GM23338 (cell line): ENCODE measurements at regions not wholly inside any gene's neighbourhood (a gene's known extent, or its start where the extent isn't known, plus 50 kb on each side); places are given as distances from the start of the nearest gene placed in this dataset.

Experiments
- ATAC-seq: fragments of 200-7000 bp; cut with Tn5 transposase; 3 replicates; pipeline ENCODE4 v1.9.1; 2020
- DNase-seq: peaks from one replicate; pipeline ENCODE4 v3.0.0-alpha.2; 2015; ENCODE audit warnings: low spot score
- H2AFZ ChIP-seq: fragments of 200-600 bp; sonication (generic); 2 replicates; pipeline ENCODE4 v1.8.0; 2016; ENCODE audit warnings: antibody characterized with exemption, mild to moderate bottlenecking, moderate library complexity
- H3F3A ChIP-seq: fragments of 200-600 bp; sonication (generic); replicated peaks from 2 replicates; pipeline ENCODE4 v1.8.0; 2017; ENCODE audit warnings: antibody characterized with exemption, mixed run types, low read depth
- H3K27ac ChIP-seq: fragments of 200-600 bp; sonication (generic); 2 replicates; pipeline ENCODE4 v1.6.1; 2016; ENCODE audit warnings: low read depth
- H3K27me3 ChIP-seq: fragments of 200-600 bp; sonication (generic); 2 replicates; pipeline ENCODE4 v1.8.0; 2016; ENCODE audit warnings: mild to moderate bottlenecking, mixed run types, moderate library complexity; ENCODE audit not compliant: insufficient read depth
- H3K36me3 ChIP-seq: fragments of 200-600 bp; sonication (generic); 2 replicates; pipeline ENCODE4 v1.8.0; 2016; ENCODE audit warnings: mild to moderate bottlenecking; ENCODE audit not compliant: insufficient read depth
- H3K4me1 ChIP-seq: fragments of 200-600 bp; sonication (generic); 2 replicates; pipeline ENCODE4 v1.8.0; 2016; ENCODE audit warnings: mild to moderate bottlenecking, moderate library complexity; ENCODE audit not compliant: insufficient read depth
- H3K4me2 ChIP-seq: fragments of 200-600 bp; sonication (generic); 2 replicates; pipeline ENCODE4 v1.7.1; 2017; ENCODE audit warnings: mixed run types
- H3K4me3 ChIP-seq: fragments of 200-600 bp; sonication (generic); 2 replicates; pipeline ENCODE4 v1.6.1; 2016; ENCODE audit warnings: mixed run types
- H3K79me2 ChIP-seq: fragments of 200-600 bp; sonication (generic); replicated peaks from 2 replicates; pipeline ENCODE4 v1.8.0; 2017; ENCODE audit warnings: mild to moderate bottlenecking; ENCODE audit not compliant: insufficient read depth
- H3K9me2 ChIP-seq: fragments of 200-600 bp; sonication (generic); 2 replicates; pipeline ENCODE4 v1.8.0; 2017; ENCODE audit not compliant: insufficient read depth
- H4K20me1 ChIP-seq: fragments of 200-600 bp; sonication (generic); replicated peaks from 2 replicates; pipeline ENCODE4 v1.8.0; 2017; ENCODE audit warnings: mild to moderate bottlenecking; ENCODE audit not compliant: insufficient read depth
- H3K27ac Mint-ChIP-seq: 2 replicates; pipeline ENCODE4 v1.8.0; 2020; ENCODE audit warnings: inconsistent platforms, mild to moderate bottlenecking, moderate library complexity, mixed read lengths
- H3K27me3 Mint-ChIP-seq: 3 replicates; pipeline ENCODE4 v1.8.0; 2022; ENCODE audit warnings: low read depth, mild to moderate bottlenecking, moderate library complexity, mixed read lengths, inconsistent platforms; ENCODE audit not compliant: insufficient read depth, poor library complexity
- H3K36me3 Mint-ChIP-seq: 3 replicates; pipeline ENCODE4 v1.8.0; 2021; ENCODE audit warnings: low read depth, mild to moderate bottlenecking, inconsistent platforms, moderate library complexity, mixed read lengths
- H3K4me1 Mint-ChIP-seq: 3 replicates; pipeline ENCODE4 v1.8.0; 2020; ENCODE audit warnings: mild to moderate bottlenecking, inconsistent platforms, mixed read lengths
- H3K4me3 Mint-ChIP-seq: 3 replicates; pipeline ENCODE4 v1.8.0; 2021; ENCODE audit warnings: moderate library complexity, mild to moderate bottlenecking, inconsistent platforms, mixed read lengths
- H3K9me3 Mint-ChIP-seq: 3 replicates; pipeline ENCODE4 v1.8.0; 2020; ENCODE audit warnings: moderate library complexity, mild to moderate bottlenecking, inconsistent platforms, mixed read lengths
- CREB1 ChIP-seq: fragments of 250-450 bp; sonication (Bioruptor Pico); IDR thresholded peaks from 2 replicates; pipeline ENCODE4 v1.5.0; 2020; ENCODE audit warnings: low read depth, mild to moderate bottlenecking, moderate library complexity
- EZH2 ChIP-seq: fragments of 200-600 bp; sonication (generic); IDR thresholded peaks from one replicate; pipeline ENCODE4 v1.8.0; 2017; ENCODE audit warnings: antibody characterized with exemption, mild to moderate bottlenecking, low read depth; ENCODE audit not compliant: unreplicated experiment
- EZH2phosphoT487 ChIP-seq: fragments of 200-600 bp; sonication (generic); IDR thresholded peaks from one replicate; pipeline ENCODE4 v1.8.1; 2018; ENCODE audit warnings: antibody characterized with exemption; ENCODE audit not compliant: unreplicated experiment
- JUNB ChIP-seq: IDR thresholded peaks from one replicate; pipeline ENCODE4 v1.6.1; 2016; ENCODE audit warnings: antibody characterized with exemption; ENCODE audit not compliant: unreplicated experiment
- NANOG ChIP-seq: IDR thresholded peaks from 2 replicates; pipeline ENCODE4 v1.6.1; 2016; ENCODE audit warnings: antibody characterized with exemption, borderline replicate concordance
- POLR2AphosphoS5 ChIP-seq: IDR thresholded peaks from 2 replicates; pipeline ENCODE4 v1.6.1; 2016; ENCODE audit warnings: antibody characterized with exemption, low read depth
- STAT1 ChIP-seq: IDR thresholded peaks from one replicate; pipeline ENCODE4 v1.6.1; 2016; ENCODE audit warnings: antibody characterized with exemption; ENCODE audit not compliant: unreplicated experiment
- ZNF114 ChIP-seq: fragments of 250-450 bp; sonication (Bioruptor Pico); IDR thresholded peaks from 2 replicates; pipeline ENCODE4 v1.5.0; 2020; ENCODE audit warnings: mild to moderate bottlenecking, moderate library complexity
- ZNF331 ChIP-seq: fragments of 250-450 bp; sonication (Bioruptor Pico); IDR thresholded peaks from 2 replicates; pipeline ENCODE4 v1.5.0; 2020; ENCODE audit warnings: low read depth, mild to moderate bottlenecking, moderate library complexity
- TF ChIP-seq, protein P1 (sequence below): IDR thresholded peaks from 2 replicates; pipeline ENCODE4 v1.6.1; 2016; ENCODE audit warnings: antibody characterized with exemption
- TF ChIP-seq, protein P2 (sequence below), 2 experiments: fragments of 200-600 bp in 1 of 2; sonication (generic) in 1 of 2; conservative IDR thresholded peaks; 2 replicates each; pipeline versions ENCODE4 v1.5.1 to v1.6.1; 2016 to 2017; ENCODE audit warnings: antibody characterized with exemption in 2 of 2, low read depth in 2 of 2, mild to moderate bottlenecking in 2 of 2, moderate library complexity in 1 of 2
- TF ChIP-seq, protein P3 (sequence below): IDR thresholded peaks from one replicate; pipeline ENCODE4 v1.6.1; 2018; ENCODE audit warnings: antibody characterized with exemption; ENCODE audit not compliant: unreplicated experiment
- TF ChIP-seq, protein P4 (sequence below): fragments of 250-450 bp; sonication (Bioruptor Pico); IDR thresholded peaks from 2 replicates; pipeline ENCODE4 v1.5.0; 2020; ENCODE audit warnings: mild to moderate bottlenecking, moderate library complexity

DNA sequence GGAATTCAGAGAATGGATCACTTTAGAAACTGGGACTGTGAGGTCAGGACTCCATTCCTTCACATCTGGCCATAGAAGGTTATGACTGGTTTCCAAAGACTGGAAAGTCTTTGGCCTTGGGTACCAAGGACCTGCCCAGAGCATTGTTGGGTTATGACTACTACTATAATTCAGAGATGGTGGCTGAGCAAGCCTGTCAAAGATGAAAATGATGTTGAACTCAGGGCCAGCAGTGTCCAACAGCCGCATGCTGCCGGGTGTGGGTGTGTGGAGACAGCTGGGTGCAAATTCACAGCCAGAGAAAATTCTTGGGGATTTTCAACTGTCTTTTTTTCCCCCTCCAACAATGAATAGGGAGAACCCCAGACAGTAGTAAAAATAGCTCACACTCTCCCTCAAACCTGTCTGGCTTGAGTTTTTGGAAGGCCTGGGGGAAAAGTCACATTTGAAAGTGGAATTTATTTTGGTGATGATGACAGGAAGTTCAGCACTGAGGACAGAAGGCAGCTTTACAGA, 166.8 kb upstream of the NCAM1 start:
- Histone ChIP-seq H3K27ac (no peak overlapping the region), H3K4me1 (peaks cover 11% of the 10 kb centered on the region), H3K27me3 (no peaks in the 10 kb centered on the region), H3F3A (no peaks in the 10 kb centered on the region), H3K79me2 (no peaks in the 10 kb centered on the region), H3K4me2 (no peak overlapping the region), H4K20me1 (no peaks in the 10 kb centered on the region), H3K4me3 (no peak overlapping the region), H3K36me3 (no peaks in the 10 kb centered on the region), H2AFZ (no peak overlapping the region), H3K9me2 (peaks cover 4% of the 10 kb centered on the region; the same call in 1 of the 2 replicates)
- Mint-ChIP-seq H3K27me3 (peaks cover 9% of the 10 kb centered on the region), H3K4me1 (peaks cover 29% of the 10 kb centered on the region), H3K4me3 (no peak overlapping the region), H3K9me3 (no peaks in the 10 kb centered on the region), H3K27ac (no peak overlapping the region), H3K36me3 (no peaks in the 10 kb centered on the region)
- DNase-seq = no peak
- no peak for ATAC-seq
- TF ChIP-seq EZH2 = no peak
- TF ChIP-seq, protein P1, sequence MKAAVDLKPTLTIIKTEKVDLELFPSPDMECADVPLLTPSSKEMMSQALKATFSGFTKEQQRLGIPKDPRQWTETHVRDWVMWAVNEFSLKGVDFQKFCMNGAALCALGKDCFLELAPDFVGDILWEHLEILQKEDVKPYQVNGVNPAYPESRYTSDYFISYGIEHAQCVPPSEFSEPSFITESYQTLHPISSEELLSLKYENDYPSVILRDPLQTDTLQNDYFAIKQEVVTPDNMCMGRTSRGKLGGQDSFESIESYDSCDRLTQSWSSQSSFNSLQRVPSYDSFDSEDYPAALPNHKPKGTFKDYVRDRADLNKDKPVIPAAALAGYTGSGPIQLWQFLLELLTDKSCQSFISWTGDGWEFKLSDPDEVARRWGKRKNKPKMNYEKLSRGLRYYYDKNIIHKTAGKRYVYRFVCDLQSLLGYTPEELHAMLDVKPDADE = no peak
- TF ChIP-seq, protein P2, sequence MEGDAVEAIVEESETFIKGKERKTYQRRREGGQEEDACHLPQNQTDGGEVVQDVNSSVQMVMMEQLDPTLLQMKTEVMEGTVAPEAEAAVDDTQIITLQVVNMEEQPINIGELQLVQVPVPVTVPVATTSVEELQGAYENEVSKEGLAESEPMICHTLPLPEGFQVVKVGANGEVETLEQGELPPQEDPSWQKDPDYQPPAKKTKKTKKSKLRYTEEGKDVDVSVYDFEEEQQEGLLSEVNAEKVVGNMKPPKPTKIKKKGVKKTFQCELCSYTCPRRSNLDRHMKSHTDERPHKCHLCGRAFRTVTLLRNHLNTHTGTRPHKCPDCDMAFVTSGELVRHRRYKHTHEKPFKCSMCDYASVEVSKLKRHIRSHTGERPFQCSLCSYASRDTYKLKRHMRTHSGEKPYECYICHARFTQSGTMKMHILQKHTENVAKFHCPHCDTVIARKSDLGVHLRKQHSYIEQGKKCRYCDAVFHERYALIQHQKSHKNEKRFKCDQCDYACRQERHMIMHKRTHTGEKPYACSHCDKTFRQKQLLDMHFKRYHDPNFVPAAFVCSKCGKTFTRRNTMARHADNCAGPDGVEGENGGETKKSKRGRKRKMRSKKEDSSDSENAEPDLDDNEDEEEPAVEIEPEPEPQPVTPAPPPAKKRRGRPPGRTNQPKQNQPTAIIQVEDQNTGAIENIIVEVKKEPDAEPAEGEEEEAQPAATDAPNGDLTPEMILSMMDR (conservative IDR thresholded peaks at IDR 0.05; ENCODE audit: low read depth in 2 of 2) = no peak
- no peak for TF ChIP-seq POLR2AphosphoS5
- no peak for TF ChIP-seq JUNB
- no peak for TF ChIP-seq CREB1 (CRISPR knock-in tag)
- TF ChIP-seq ZNF114 (CRISPR knock-in tag) = no peak
- TF ChIP-seq, protein P3, sequence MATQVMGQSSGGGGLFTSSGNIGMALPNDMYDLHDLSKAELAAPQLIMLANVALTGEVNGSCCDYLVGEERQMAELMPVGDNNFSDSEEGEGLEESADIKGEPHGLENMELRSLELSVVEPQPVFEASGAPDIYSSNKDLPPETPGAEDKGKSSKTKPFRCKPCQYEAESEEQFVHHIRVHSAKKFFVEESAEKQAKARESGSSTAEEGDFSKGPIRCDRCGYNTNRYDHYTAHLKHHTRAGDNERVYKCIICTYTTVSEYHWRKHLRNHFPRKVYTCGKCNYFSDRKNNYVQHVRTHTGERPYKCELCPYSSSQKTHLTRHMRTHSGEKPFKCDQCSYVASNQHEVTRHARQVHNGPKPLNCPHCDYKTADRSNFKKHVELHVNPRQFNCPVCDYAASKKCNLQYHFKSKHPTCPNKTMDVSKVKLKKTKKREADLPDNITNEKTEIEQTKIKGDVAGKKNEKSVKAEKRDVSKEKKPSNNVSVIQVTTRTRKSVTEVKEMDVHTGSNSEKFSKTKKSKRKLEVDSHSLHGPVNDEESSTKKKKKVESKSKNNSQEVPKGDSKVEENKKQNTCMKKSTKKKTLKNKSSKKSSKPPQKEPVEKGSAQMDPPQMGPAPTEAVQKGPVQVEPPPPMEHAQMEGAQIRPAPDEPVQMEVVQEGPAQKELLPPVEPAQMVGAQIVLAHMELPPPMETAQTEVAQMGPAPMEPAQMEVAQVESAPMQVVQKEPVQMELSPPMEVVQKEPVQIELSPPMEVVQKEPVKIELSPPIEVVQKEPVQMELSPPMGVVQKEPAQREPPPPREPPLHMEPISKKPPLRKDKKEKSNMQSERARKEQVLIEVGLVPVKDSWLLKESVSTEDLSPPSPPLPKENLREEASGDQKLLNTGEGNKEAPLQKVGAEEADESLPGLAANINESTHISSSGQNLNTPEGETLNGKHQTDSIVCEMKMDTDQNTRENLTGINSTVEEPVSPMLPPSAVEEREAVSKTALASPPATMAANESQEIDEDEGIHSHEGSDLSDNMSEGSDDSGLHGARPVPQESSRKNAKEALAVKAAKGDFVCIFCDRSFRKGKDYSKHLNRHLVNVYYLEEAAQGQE = no peak
- TF ChIP-seq, protein P4, sequence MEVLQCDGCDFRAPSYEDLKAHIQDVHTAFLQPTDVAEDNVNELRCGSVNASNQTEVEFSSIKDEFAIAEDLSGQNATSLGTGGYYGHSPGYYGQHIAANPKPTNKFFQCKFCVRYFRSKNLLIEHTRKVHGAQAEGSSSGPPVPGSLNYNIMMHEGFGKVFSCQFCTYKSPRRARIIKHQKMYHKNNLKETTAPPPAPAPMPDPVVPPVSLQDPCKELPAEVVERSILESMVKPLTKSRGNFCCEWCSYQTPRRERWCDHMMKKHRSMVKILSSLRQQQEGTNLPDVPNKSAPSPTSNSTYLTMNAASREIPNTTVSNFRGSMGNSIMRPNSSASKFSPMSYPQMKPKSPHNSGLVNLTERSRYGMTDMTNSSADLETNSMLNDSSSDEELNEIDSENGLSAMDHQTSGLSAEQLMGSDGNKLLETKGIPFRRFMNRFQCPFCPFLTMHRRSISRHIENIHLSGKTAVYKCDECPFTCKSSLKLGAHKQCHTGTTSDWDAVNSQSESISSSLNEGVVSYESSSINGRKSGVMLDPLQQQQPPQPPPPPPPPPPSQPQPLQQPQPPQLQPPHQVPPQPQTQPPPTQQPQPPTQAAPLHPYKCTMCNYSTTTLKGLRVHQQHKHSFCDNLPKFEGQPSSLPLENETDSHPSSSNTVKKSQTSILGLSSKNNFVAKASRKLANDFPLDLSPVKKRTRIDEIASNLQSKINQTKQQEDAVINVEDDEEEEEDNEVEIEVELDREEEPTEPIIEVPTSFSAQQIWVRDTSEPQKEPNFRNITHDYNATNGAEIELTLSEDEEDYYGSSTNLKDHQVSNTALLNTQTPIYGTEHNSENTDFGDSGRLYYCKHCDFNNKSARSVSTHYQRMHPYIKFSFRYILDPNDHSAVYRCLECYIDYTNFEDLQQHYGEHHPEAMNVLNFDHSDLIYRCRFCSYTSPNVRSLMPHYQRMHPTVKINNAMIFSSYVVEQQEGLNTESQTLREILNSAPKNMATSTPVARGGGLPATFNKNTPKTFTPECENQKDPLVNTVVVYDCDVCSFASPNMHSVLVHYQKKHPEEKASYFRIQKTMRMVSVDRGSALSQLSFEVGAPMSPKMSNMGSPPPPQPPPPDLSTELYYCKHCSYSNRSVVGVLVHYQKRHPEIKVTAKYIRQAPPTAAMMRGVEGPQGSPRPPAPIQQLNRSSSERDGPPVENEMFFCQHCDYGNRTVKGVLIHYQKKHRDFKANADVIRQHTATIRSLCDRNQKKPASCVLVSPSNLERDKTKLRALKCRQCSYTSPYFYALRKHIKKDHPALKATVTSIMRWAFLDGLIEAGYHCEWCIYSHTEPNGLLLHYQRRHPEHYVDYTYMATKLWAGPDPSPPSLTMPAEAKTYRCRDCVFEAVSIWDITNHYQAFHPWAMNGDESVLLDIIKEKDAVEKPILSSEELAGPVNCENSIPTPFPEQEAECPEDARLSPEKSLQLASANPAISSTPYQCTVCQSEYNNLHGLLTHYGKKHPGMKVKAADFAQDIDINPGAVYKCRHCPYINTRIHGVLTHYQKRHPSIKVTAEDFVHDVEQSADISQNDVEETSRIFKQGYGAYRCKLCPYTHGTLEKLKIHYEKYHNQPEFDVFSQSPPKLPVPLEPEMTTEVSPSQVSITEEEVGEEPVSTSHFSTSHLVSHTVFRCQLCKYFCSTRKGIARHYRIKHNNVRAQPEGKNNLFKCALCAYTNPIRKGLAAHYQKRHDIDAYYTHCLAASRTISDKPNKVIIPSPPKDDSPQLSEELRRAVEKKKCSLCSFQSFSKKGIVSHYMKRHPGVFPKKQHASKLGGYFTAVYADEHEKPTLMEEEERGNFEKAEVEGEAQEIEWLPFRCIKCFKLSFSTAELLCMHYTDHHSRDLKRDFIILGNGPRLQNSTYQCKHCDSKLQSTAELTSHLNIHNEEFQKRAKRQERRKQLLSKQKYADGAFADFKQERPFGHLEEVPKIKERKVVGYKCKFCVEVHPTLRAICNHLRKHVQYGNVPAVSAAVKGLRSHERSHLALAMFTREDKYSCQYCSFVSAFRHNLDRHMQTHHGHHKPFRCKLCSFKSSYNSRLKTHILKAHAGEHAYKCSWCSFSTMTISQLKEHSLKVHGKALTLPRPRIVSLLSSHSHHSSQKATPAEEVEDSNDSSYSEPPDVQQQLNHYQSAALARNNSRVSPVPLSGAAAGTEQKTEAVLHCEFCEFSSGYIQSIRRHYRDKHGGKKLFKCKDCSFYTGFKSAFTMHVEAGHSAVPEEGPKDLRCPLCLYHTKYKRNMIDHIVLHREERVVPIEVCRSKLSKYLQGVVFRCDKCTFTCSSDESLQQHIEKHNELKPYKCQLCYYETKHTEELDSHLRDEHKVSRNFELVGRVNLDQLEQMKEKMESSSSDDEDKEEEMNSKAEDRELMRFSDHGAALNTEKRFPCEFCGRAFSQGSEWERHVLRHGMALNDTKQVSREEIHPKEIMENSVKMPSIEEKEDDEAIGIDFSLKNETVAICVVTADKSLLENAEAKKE (CRISPR knock-in tag) = no peak
- TF ChIP-seq ZNF331 (CRISPR knock-in tag) = no peak
- no peak for TF ChIP-seq EZH2phosphoT487
- TF ChIP-seq NANOG = no peak
- TF ChIP-seq STAT1 = no peak
